C4-2B (cell line): ENCODE measurements at regions not wholly inside any gene's neighbourhood (a gene's known extent, or its start where the extent isn't known, plus 50 kb on each side); places are given as distances from the start of the nearest gene placed in this dataset.

Source experiments
- ZFX ChIP-seq: fragments of 450-650 bp; IDR thresholded peaks from 2 replicates; pipeline ENCODE4 v1.6.1; 2017
- TF ChIP-seq, protein P1 (sequence below): fragments of 450-650 bp; conservative IDR thresholded peaks from 2 replicates; pipeline ENCODE4 v1.5.1; 2017; ENCODE audit warnings: mild to moderate bottlenecking

DNA sequence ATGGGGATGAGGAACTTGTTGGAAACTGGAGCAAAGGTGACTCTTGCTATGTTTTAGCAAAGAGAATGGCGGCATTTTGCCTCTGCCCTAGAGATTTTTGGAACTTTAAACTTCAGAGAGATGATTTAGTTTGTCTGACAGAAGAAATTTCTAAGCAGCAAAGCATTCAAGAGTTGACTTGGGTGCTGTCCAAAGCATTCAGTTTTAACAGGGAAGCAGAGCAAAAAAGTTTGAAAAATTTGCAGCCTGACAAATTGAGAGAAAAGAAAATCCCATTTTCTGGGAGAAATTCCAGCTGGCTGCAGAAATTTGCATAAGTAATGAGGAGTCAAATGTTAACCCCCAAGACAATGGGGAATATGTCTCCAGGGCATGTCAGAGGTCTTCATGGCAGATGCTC, 682.3 kb upstream of the ST8SIA4 start:
- TF ChIP-seq, protein P1, sequence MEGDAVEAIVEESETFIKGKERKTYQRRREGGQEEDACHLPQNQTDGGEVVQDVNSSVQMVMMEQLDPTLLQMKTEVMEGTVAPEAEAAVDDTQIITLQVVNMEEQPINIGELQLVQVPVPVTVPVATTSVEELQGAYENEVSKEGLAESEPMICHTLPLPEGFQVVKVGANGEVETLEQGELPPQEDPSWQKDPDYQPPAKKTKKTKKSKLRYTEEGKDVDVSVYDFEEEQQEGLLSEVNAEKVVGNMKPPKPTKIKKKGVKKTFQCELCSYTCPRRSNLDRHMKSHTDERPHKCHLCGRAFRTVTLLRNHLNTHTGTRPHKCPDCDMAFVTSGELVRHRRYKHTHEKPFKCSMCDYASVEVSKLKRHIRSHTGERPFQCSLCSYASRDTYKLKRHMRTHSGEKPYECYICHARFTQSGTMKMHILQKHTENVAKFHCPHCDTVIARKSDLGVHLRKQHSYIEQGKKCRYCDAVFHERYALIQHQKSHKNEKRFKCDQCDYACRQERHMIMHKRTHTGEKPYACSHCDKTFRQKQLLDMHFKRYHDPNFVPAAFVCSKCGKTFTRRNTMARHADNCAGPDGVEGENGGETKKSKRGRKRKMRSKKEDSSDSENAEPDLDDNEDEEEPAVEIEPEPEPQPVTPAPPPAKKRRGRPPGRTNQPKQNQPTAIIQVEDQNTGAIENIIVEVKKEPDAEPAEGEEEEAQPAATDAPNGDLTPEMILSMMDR: no peak
- TF ChIP-seq ZFX: no peak
